OCI-LY3 (cell line): ENCODE measurements at regions not wholly inside any gene's neighbourhood (a gene's known extent, or its start where the extent isn't known, plus 50 kb on each side); places are given as distances from the start of the nearest gene placed in this dataset.

Experiments
- H2AFZ ChIP-seq: fragments of 200-600, 300-600 bp; shearing (Covaris generic); 2 replicates; pipeline ENCODE4 v1.6.0; 2014; ENCODE audit warnings: antibody characterized with exemption, low read depth, low read length
- H3K27ac ChIP-seq: fragments of 200-600, 300-600 bp; sonication (generic); 2 replicates; pipeline ENCODE4 v1.5.1; 2014; ENCODE audit warnings: mild to moderate bottlenecking, low read length, moderate library complexity, mixed read lengths
- H3K27me3 ChIP-seq: fragments of 200-600, 300-600 bp; sonication (generic); 2 replicates; pipeline ENCODE4 v1.6.1; 2014; ENCODE audit warnings: low read depth, low read length, mixed read lengths
- H3K36me3 ChIP-seq: fragments of 200-600, 300-600 bp; sonication (generic); replicated peaks from 2 replicates; pipeline ENCODE3; 2014; ENCODE audit warnings: low read depth, low read length, mixed read lengths
- H3K4me1 ChIP-seq: fragments of 300-600, 200-600 bp; sonication (generic); 2 replicates; pipeline ENCODE4 v1.6.1; 2014; ENCODE audit warnings: low read length, mixed read lengths
- H3K4me2 ChIP-seq: fragments of 200-600, 300-600 bp; sonication (generic); 2 replicates; pipeline ENCODE4 v1.6.1; 2014; ENCODE audit warnings: low read length, mixed read lengths
- H3K4me3 ChIP-seq: fragments of 300-600, 200-600 bp; sonication (generic); 2 replicates; pipeline ENCODE4 v1.5.1; 2014; ENCODE audit warnings: antibody characterized with exemption, mild to moderate bottlenecking, low read length, moderate library complexity
- H3K79me2 ChIP-seq: fragments of 300-600, 200-600 bp; shearing (Covaris generic); 2 replicates; pipeline ENCODE4 v1.6.1; 2014; ENCODE audit warnings: mild to moderate bottlenecking, low read length, mixed read lengths
- H3K9ac ChIP-seq: fragments of 300-600, 200-600 bp; shearing (Covaris generic); 2 replicates; pipeline ENCODE4 v1.6.0; 2014; ENCODE audit warnings: mild to moderate bottlenecking, low read length, moderate library complexity
- H3K9me3 ChIP-seq: fragments of 200-600, 300-600 bp; shearing (Covaris generic); 2 replicates; pipeline ENCODE4 v1.6.1; 2014; ENCODE audit warnings: low read length, mixed read lengths; ENCODE audit not compliant: insufficient read depth
- H4K20me1 ChIP-seq: fragments of 200-600, 300-600 bp; sonication (generic); 2 replicates; pipeline ENCODE4 v1.6.1; 2016; ENCODE audit warnings: low read length, mixed read lengths; ENCODE audit not compliant: insufficient read depth
- EZH2phosphoT487 ChIP-seq: fragments of 200-600 bp; shearing (Covaris generic); IDR thresholded peaks from 2 replicates; pipeline ENCODE4 v1.6.1; 2018; ENCODE audit warnings: antibody characterized with exemption, mixed run types, low read depth
- TF ChIP-seq, protein P1 (sequence below): fragments of 200-600, 300-600 bp; sonication (generic); IDR thresholded peaks from 2 replicates; pipeline ENCODE4 v1.5.1; 2014; ENCODE audit warnings: antibody characterized with exemption, low read length, low read depth

DNA sequence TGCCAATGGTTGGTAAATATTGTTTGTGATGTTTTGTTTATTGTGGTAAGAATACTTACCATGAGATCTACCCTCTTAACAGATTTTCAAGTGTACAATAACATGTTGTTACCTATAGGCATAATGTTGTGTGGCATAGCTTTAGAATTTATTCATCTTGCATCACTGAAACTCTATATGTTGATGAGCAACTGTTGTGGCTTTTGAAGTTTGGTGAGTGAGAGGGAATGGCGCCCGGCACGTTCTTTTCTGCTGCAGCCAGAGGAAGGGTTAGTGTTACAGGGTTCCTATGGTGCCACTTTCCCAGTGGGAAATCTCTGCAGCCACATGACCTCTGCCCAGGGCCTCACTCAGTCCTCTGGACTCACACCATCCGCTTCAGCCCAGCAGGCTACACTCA, 342.5 kb upstream of the ADGRL2 start:
- no peaks in the 10 kb centered on the region for H4K20me1 ChIP-seq
- H3K4me1 ChIP-seq, result peaks cover 14% of the 10 kb centered on the region
- no peak overlapping the region for H2AFZ ChIP-seq
- no peaks in the 10 kb centered on the region for H3K9me3 ChIP-seq
- H3K36me3 ChIP-seq, result no peaks in the 10 kb centered on the region
- no peak overlapping the region for H3K4me2 ChIP-seq
- no peaks in the 10 kb centered on the region for H3K79me2 ChIP-seq
- no peak overlapping the region for H3K4me3 ChIP-seq
- no peak overlapping the region for H3K9ac ChIP-seq
- H3K27ac ChIP-seq, result no peak overlapping the region
- TF ChIP-seq, protein P1, sequence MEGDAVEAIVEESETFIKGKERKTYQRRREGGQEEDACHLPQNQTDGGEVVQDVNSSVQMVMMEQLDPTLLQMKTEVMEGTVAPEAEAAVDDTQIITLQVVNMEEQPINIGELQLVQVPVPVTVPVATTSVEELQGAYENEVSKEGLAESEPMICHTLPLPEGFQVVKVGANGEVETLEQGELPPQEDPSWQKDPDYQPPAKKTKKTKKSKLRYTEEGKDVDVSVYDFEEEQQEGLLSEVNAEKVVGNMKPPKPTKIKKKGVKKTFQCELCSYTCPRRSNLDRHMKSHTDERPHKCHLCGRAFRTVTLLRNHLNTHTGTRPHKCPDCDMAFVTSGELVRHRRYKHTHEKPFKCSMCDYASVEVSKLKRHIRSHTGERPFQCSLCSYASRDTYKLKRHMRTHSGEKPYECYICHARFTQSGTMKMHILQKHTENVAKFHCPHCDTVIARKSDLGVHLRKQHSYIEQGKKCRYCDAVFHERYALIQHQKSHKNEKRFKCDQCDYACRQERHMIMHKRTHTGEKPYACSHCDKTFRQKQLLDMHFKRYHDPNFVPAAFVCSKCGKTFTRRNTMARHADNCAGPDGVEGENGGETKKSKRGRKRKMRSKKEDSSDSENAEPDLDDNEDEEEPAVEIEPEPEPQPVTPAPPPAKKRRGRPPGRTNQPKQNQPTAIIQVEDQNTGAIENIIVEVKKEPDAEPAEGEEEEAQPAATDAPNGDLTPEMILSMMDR, result no peak
- TF ChIP-seq EZH2phosphoT487, result no peak
- H3K27me3 ChIP-seq, result no peaks in the 10 kb centered on the region

DNA sequence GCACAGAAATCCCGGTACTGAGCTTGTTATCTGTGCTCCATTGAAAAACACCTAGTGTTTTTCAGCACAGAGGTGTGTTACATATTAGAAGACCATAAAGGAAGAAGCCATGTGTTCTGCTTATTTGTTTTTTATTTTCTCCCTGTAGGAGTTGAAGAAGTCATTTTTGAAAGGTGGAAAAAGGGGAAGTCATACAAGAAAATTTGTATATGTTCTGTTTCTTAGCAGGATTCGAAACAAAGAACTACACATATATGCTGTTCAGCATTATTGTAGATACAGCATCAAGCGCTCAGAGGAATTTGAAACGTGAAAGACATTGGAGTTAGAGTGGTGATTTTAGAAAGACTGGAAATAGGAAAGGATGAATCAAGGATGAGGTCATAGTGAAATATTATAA, 345.3 kb upstream of the ADGRL2 start:
- peak overlapping the region; percentile 59 for H3K4me2 ChIP-seq
- H3K27ac ChIP-seq, result peak overlapping the region; percentile 21; the same call in 1 of the 2 replicates
- no peaks in the 10 kb centered on the region for H4K20me1 ChIP-seq
- H3K4me3 ChIP-seq, result peak overlapping the region; percentile 40; the same call in 1 of the 2 replicates
- peaks cover 14% of the 10 kb centered on the region for H3K4me1 ChIP-seq
- H3K9ac ChIP-seq, result no peak overlapping the region
- no peaks in the 10 kb centered on the region for H3K79me2 ChIP-seq
- no peaks in the 10 kb centered on the region for H3K9me3 ChIP-seq
- no peak overlapping the region for H2AFZ ChIP-seq
- no peaks in the 10 kb centered on the region for H3K36me3 ChIP-seq
- TF ChIP-seq EZH2phosphoT487, result no peak
- TF ChIP-seq, protein P1, result no peak
- no peaks in the 10 kb centered on the region for H3K27me3 ChIP-seq

DNA sequence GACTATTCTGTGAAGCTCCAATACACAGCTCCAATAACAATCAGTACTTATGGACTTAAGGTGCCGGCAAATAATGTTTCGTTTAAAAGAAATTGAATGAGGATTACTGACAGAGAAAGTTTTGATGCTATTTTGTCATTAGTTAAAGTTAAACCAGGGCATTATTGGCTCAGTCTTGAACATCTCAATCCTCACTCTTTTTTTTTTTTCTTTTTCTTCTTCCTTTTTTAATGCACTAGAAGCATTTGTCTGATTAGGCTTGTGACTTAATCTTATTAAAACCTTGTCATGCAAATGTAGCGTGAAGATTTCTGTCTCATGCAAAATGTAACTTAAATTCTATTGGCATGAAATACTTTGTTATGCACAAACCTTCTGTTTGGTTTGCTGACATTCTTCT, 346.8 kb upstream of the ADGRL2 start:
- H4K20me1 ChIP-seq, result no peaks in the 10 kb centered on the region
- H3K9ac ChIP-seq, result no peak overlapping the region
- H3K27me3 ChIP-seq, result no peaks in the 10 kb centered on the region
- H3K9me3 ChIP-seq, result no peaks in the 10 kb centered on the region
- H3K4me3 ChIP-seq, result no peak overlapping the region
- H3K27ac ChIP-seq, result no peak overlapping the region
- peaks cover 14% of the 10 kb centered on the region for H3K4me1 ChIP-seq
- no peak overlapping the region for H2AFZ ChIP-seq
- H3K79me2 ChIP-seq, result no peaks in the 10 kb centered on the region
- H3K36me3 ChIP-seq, result no peaks in the 10 kb centered on the region
- TF ChIP-seq, protein P1, result no peak
- no peak for TF ChIP-seq EZH2phosphoT487
- no peak overlapping the region for H3K4me2 ChIP-seq

DNA sequence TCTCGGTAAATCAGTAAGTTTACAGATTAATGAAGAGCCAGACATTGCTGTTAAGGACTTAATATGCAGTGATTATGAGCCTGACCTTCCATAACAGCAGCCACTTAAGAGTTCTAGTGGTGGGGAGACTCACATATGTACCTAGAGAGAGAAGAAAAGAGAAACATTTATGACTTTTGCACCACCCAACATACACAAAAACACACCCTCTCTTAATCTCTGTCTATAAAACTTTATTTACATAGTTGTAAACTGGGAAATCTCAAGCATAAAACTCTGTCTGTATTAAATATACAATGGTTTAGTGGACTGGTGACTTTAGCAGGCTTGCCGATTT, 347.4 kb upstream of the ADGRL2 start:
- no peak for TF ChIP-seq EZH2phosphoT487
- TF ChIP-seq, protein P1, result no peak
- peaks cover 14% of the 10 kb centered on the region for H3K4me1 ChIP-seq
- H3K9ac ChIP-seq, result no peak overlapping the region
- H3K4me2 ChIP-seq, result no peak overlapping the region
- no peak overlapping the region for H2AFZ ChIP-seq
- no peaks in the 10 kb centered on the region for H4K20me1 ChIP-seq
- no peaks in the 10 kb centered on the region for H3K79me2 ChIP-seq
- no peaks in the 10 kb centered on the region for H3K36me3 ChIP-seq
- no peak overlapping the region for H3K4me3 ChIP-seq
- H3K9me3 ChIP-seq, result no peaks in the 10 kb centered on the region
- H3K27ac ChIP-seq, result no peak overlapping the region
- no peaks in the 10 kb centered on the region for H3K27me3 ChIP-seq
